ENCODE measurements at regions not wholly inside any gene's neighbourhood (a gene's known extent, or its start where the extent isn't known, plus 50 kb on each side); places are given as distances from the start of the nearest gene placed in this dataset. TPM values are rescaled to one million over a fixed set of nuclear protein-coding genes. Genes with fewer than 3 reads are reported as not detected.

DNA sequence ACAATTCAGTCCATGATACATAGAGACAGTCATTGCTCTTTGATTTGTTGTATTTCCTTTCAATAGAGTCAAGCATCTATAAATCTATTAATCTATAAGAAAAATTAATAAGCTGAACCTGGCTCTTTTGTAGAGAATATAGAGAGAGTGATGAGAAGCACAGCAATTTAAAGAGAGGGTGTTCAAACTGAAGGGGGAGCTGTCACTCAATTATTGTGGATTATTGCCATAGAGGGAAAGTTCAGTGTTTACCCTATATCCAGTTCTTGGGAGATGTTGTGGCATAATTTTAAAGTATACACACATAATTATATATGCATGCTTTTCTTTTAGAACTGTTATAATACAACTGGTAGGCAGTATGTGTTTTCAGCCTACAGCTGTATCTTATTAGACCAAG is 1469.0 kb upstream of the PABPC4L start:
- no peaks in the 10 kb centered on the region for H3K4me1 ChIP-seq (ENCODE audit: low read length)
- no peak overlapping the region for H3K9ac ChIP-seq (ENCODE audit: low read length)
- DNase-seq, result no peak

More for the DNA sequence above, 1469.0 kb upstream of the PABPC4L start:
- H3K27ac ChIP-seq (ENCODE audit: low read length), result no peak overlapping the region
- no peaks in the 10 kb centered on the region for H3K9me2 ChIP-seq (replicated peaks; ENCODE audit: insufficient read depth, low read length)
- no peaks in the 10 kb centered on the region for H4K20me1 ChIP-seq (ENCODE audit: insufficient read depth, low read depth, low read length)
- no peaks in the 10 kb centered on the region for H3K36me3 ChIP-seq (ENCODE audit: insufficient read depth, low read length)
- peaks cover 24% of the 10 kb centered on the region for H3K9me3 ChIP-seq (ENCODE audit: low read length)
- no peaks in the 10 kb centered on the region for H3K27me3 ChIP-seq (ENCODE audit: low read length)
- H3K4me3 ChIP-seq (ENCODE audit: low read length), result no peak overlapping the region
- no peak overlapping the region for H3K4me2 ChIP-seq (ENCODE audit: low read depth, low read length, poor library complexity, severe bottlenecking)
- H2AFZ ChIP-seq (ENCODE audit: low read length), result no peak overlapping the region
- no peaks in the 10 kb centered on the region for H3K79me2 ChIP-seq (ENCODE audit: low read length)

Small RNAs in the stretch of these regions (small RNA-seq; reads per million reads assigned to genes)
- gene RNU1-89P (1.7 reads per million, percentile 46 among the genes with 10 or more reads in this experiment), gene SERF1AP1 (not detected)
